ENCODE measurements at regions not wholly inside any gene's neighbourhood (a gene's known extent, or its start where the extent isn't known, plus 50 kb on each side); places are given as distances from the start of the nearest gene placed in this dataset.

GRCh38 chr7:67463316-67463715, 466.7 kb downstream of the TYW1 start:
- Histone ChIP-seq H4K5ac (ENCODE audit: insufficient read length, low read depth, low read length) (no peak overlapping the region), H3K23me2 (ENCODE audit: low read depth, low read length) (no peaks in the 10 kb centered on the region), H2BK20ac (ENCODE audit: low read length) (no peak overlapping the region), H4K8ac (ENCODE audit: extremely low read depth, insufficient read depth, low read length) (no peak overlapping the region), H3K36me3 (ENCODE audit: control insufficient read depth in 2 of 4, insufficient read depth in 4 of 4, low read length in 3 of 4) (no peaks in the 10 kb centered on the region), H2AK5ac (ENCODE audit: low read depth, low read length) (no peak overlapping the region), H3K18ac (ENCODE audit: extremely low read depth, low read length) (no peak overlapping the region), H3K4ac (replicated peaks; ENCODE audit: insufficient read length, low read depth, low read length) (no peak overlapping the region), H2BK12ac (ENCODE audit: low read depth, low read length) (no peak overlapping the region), H2AFZ (ENCODE audit: low read length) (no peak overlapping the region), H3K4me2 (ENCODE audit: insufficient read depth in 1 of 2, low read depth in 2 of 2, low read length in 2 of 2) (no peak overlapping the region), H4K20me1 (replicated peaks in 1 of 2; ENCODE audit: control insufficient read depth in 1 of 2, insufficient read depth in 2 of 2, low read length in 2 of 2) (no peaks in the 10 kb centered on the region), H3K4me1 (replicated peaks in 1 of 4; ENCODE audit: control insufficient read depth in 3 of 4, insufficient read depth in 4 of 4, low read length in 3 of 4) (no peaks in the 10 kb centered on the region), H3K27ac (ENCODE audit: low read depth, low read length) (no peak overlapping the region), H3K79me1 (ENCODE audit: low read depth, low read length) (no peaks in the 10 kb centered on the region), H2BK120ac (replicated peaks; ENCODE audit: low read depth, low read length) (no peak overlapping the region), H3K9me3 (ENCODE audit: insufficient read depth in 2 of 2, low read depth in 1 of 2, low read length in 1 of 2) (peaks cover 15 to 20% of the 10 kb centered on the region in 2 experiments), H3K23ac (ENCODE audit: insufficient read length) (no peak overlapping the region), H3K14ac (ENCODE audit: insufficient read length) (no peak overlapping the region), H2BK5ac (ENCODE audit: low read depth, low read length) (no peak overlapping the region), H3K9ac (replicated peaks in 1 of 4; ENCODE audit: extremely low read depth in 1 of 4, low read depth in 3 of 4, low read length in 3 of 4) (no peak overlapping the region), H4K91ac (replicated peaks; ENCODE audit: insufficient read length, low read length) (no peak overlapping the region), H3K27me3 (replicated peaks in 1 of 4; ENCODE audit: control insufficient read depth in 3 of 4, extremely low read depth in 1 of 4, insufficient read depth in 3 of 4, low read length in 3 of 4) (no peaks in the 10 kb centered on the region), H3K79me2 (ENCODE audit: control insufficient read depth in 1 of 2, insufficient read depth in 2 of 2, low read length in 2 of 2) (no peaks in the 10 kb centered on the region), H2BK15ac (ENCODE audit: low read length) (no peak overlapping the region), H3K56ac (replicated peaks; ENCODE audit: insufficient read length, low read depth, low read length) (no peak overlapping the region), H3K4me3 (ENCODE audit: extremely low read depth in 1 of 4, insufficient read depth in 2 of 4, low read depth in 3 of 4, low read length in 4 of 4) (no peak overlapping the region)
- DNase-seq (ENCODE audit: low read depth in 1 of 2, low spot score in 2 of 2) (no peak), FAIRE-seq (no peak)
- POLR2A ChIA-PET (ENCODE audit: partially characterized antibody) = no interaction called here
- TF ChIP-seq CHD2 (IDR thresholded peaks at IDR 0.05; ENCODE audit: low read length) = no peak
- TF ChIP-seq TEAD4 (IDR thresholded peaks at IDR 0.05; ENCODE audit: low read depth, low read length) = no peak
- TF ChIP-seq RNF2 (IDR thresholded peaks at IDR 0.05; ENCODE audit: borderline replicate concordance, low read depth, low read length, missing control alignments, poor library complexity, severe bottlenecking) = no peak
- no peak for TF ChIP-seq SUZ12 (IDR thresholded peaks at IDR 0.05; ENCODE audit: low read length)
- TF ChIP-seq SP2 (IDR thresholded peaks at IDR 0.05; ENCODE audit: low read length) = no peak
- no peak for TF ChIP-seq SIRT6 (IDR thresholded peaks at IDR 0.05; ENCODE audit: low read length)
- no peak for TF ChIP-seq EGR1 (IDR thresholded peaks at IDR 0.05; ENCODE audit: borderline replicate concordance, low read depth, low read length)
- TF ChIP-seq HDAC2 (IDR thresholded peaks at IDR 0.05; ENCODE audit: borderline replicate concordance in 1 of 2, low read depth in 2 of 2, low read length in 2 of 2) = no peak
- no peak for TF ChIP-seq SIX5 (IDR thresholded peaks at IDR 0.05; ENCODE audit: low read depth, low read length)
- TF ChIP-seq KDM1A (IDR thresholded peaks at IDR 0.05; ENCODE audit: borderline replicate concordance, low read length) = no peak
- TF ChIP-seq NRF1 (IDR thresholded peaks at IDR 0.05; ENCODE audit: low read depth, low read length) = no peak
- TF ChIP-seq RBBP5 (IDR thresholded peaks at IDR 0.05; ENCODE audit: borderline replicate concordance, low read depth, low read length) = no peak
- CTCF ChIA-PET (ENCODE audit: partially characterized antibody) = no interaction called here
- 90% methylated on average over 1 of the region's 1 CpG; no CpG with 5 or more reads in 1 of the 2 experiments for WGBS, 2 experiments (ENCODE audit: extremely low coverage in 1 of 2, insufficient coverage in 1 of 2, insufficient read length in 1 of 2, insufficient replicate concordance in 2 of 2, low coverage in 1 of 2, low lambda C conversion rate in 2 of 2, missing lambda C conversion rate in 1 of 2)

Measured in H1 (cell line).